ENCODE measurements at regions not wholly inside any gene's neighbourhood (a gene's known extent, or its start where the extent isn't known, plus 50 kb on each side); places are given as distances from the start of the nearest gene placed in this dataset.

- Histone ChIP-seq H3K4me1 (ENCODE audit: insufficient read depth, low read length, severe bottlenecking) (no peaks in the 10 kb centered on the region), H3K36me3 (ENCODE audit: insufficient read depth, low read length) (no peaks in the 10 kb centered on the region), H3K4me2 (ENCODE audit: low read length) (no peak overlapping the region), H3K27me3 (ENCODE audit: insufficient read depth, low read length) (no peaks in the 10 kb centered on the region), H3F3A (ENCODE audit: insufficient read depth, low read length) (no peaks in the 10 kb centered on the region), H3K27ac (ENCODE audit: low read depth, low read length, poor library complexity, severe bottlenecking) (no peak overlapping the region), H4K20me1 (ENCODE audit: insufficient read depth, low read length) (no peaks in the 10 kb centered on the region), H3K9me3 (ENCODE audit: low read length) (no peaks in the 10 kb centered on the region), H3K79me2 (ENCODE audit: insufficient read depth, low read length) (no peaks in the 10 kb centered on the region), H3K9me2 (ENCODE audit: low read depth, low read length) (no peaks in the 10 kb centered on the region), H3K4me3 (ENCODE audit: low read depth, low read length, poor library complexity, severe bottlenecking) (no peak overlapping the region), H2AFZ (ENCODE audit: low read length) (no peak overlapping the region), H3K9ac (ENCODE audit: low read length) (no peak overlapping the region)
- TF ChIP-seq EZH2 (IDR thresholded peaks at IDR 0.05; ENCODE audit: borderline replicate concordance, low read length) (no peak), CTCF (IDR thresholded peaks at IDR 0.05; ENCODE audit: low read length) (no peak)
Observed at GRCh38 chr14:58951143-58951542, 237.3 kb upstream of the DAAM1 start.

GRCh38 chr14:58954052-58954451, 234.4 kb upstream of the DAAM1 start:
- Histone ChIP-seq H4K20me1 (ENCODE audit: insufficient read depth, low read length) (no peaks in the 10 kb centered on the region), H3F3A (ENCODE audit: insufficient read depth, low read length) (no peaks in the 10 kb centered on the region), H3K4me3 (ENCODE audit: low read depth, low read length, poor library complexity, severe bottlenecking) (no peak overlapping the region), H2AFZ (ENCODE audit: low read length) (no peak overlapping the region), H3K4me1 (ENCODE audit: insufficient read depth, low read length, severe bottlenecking) (no peaks in the 10 kb centered on the region), H3K79me2 (ENCODE audit: insufficient read depth, low read length) (no peaks in the 10 kb centered on the region), H3K27me3 (ENCODE audit: insufficient read depth, low read length) (no peaks in the 10 kb centered on the region), H3K9ac (ENCODE audit: low read length) (no peak overlapping the region), H3K36me3 (ENCODE audit: insufficient read depth, low read length) (no peaks in the 10 kb centered on the region), H3K4me2 (ENCODE audit: low read length) (no peak overlapping the region), H3K27ac (ENCODE audit: low read depth, low read length, poor library complexity, severe bottlenecking) (no peak overlapping the region), H3K9me3 (ENCODE audit: low read length) (no peaks in the 10 kb centered on the region), H3K9me2 (ENCODE audit: low read depth, low read length) (no peaks in the 10 kb centered on the region)
- TF ChIP-seq CTCF (IDR thresholded peaks at IDR 0.05; ENCODE audit: low read length), result no peak
- no peak for TF ChIP-seq EZH2 (IDR thresholded peaks at IDR 0.05; ENCODE audit: borderline replicate concordance, low read length)

GRCh38 chr14:58954901-58955861, 233.3 kb upstream of the DAAM1 start:
- no peaks in the 10 kb centered on the region for H3K9me3 ChIP-seq (ENCODE audit: low read length)
- no peaks in the 10 kb centered on the region for H4K20me1 ChIP-seq (ENCODE audit: insufficient read depth, low read length)
- no peak overlapping the region for H2AFZ ChIP-seq (ENCODE audit: low read length)
- no peak for TF ChIP-seq EZH2 (IDR thresholded peaks at IDR 0.05; ENCODE audit: borderline replicate concordance, low read length)
- no peak for TF ChIP-seq CTCF (IDR thresholded peaks at IDR 0.05; ENCODE audit: low read length)
- H3F3A ChIP-seq (ENCODE audit: insufficient read depth, low read length), result no peaks in the 10 kb centered on the region
- H3K4me1 ChIP-seq (ENCODE audit: insufficient read depth, low read length, severe bottlenecking), result no peaks in the 10 kb centered on the region
- no peaks in the 10 kb centered on the region for H3K27me3 ChIP-seq (ENCODE audit: insufficient read depth, low read length)
- no peaks in the 10 kb centered on the region for H3K9me2 ChIP-seq (ENCODE audit: low read depth, low read length)
- no peak overlapping the region for H3K27ac ChIP-seq (ENCODE audit: low read depth, low read length, poor library complexity, severe bottlenecking)
- no peaks in the 10 kb centered on the region for H3K79me2 ChIP-seq (ENCODE audit: insufficient read depth, low read length)
- no peak overlapping the region for H3K4me2 ChIP-seq (ENCODE audit: low read length)
- H3K4me3 ChIP-seq (ENCODE audit: low read depth, low read length, poor library complexity, severe bottlenecking), result no peak overlapping the region
- no peaks in the 10 kb centered on the region for H3K36me3 ChIP-seq (ENCODE audit: insufficient read depth, low read length)
- H3K9ac ChIP-seq (ENCODE audit: low read length), result no peak overlapping the region

Data from OCI-LY1 (cell line).